Mesendoderm (in vitro differentiated cells): ENCODE measurements at regions not wholly inside any gene's neighbourhood (a gene's known extent, or its start where the extent isn't known, plus 50 kb on each side); places are given as distances from the start of the nearest gene placed in this dataset.
A peak's percentile ranks its signal among the peaks of the same experiment; 100 is the strongest.

Experiments used
- DNase-seq: peaks from one replicate; pipeline ENCODE4 v3.0.0; 2013
- H2AK5ac ChIP-seq: 2 replicates; pipeline ENCODE4 v1.6.1; 2013; ENCODE audit warnings: low read length, inconsistent platforms
- H2BK120ac ChIP-seq: 2 replicates; pipeline ENCODE4 v1.6.1; 2013; ENCODE audit warnings: low read depth, mild to moderate bottlenecking, low read length, moderate library complexity, mixed read lengths
- H2BK15ac ChIP-seq: replicated peaks from 2 replicates; pipeline ENCODE4 v1.6.1; 2013; ENCODE audit warnings: low read depth, mild to moderate bottlenecking, moderate library complexity
- H2BK5ac ChIP-seq: 2 replicates; pipeline ENCODE4 v1.6.1; 2013; ENCODE audit warnings: low read length, inconsistent platforms
- H3K18ac ChIP-seq: 2 replicates; pipeline ENCODE4 v1.6.1; 2013; ENCODE audit warnings: mild to moderate bottlenecking, low read length, mixed read lengths
- H3K23ac ChIP-seq: one replicate; pipeline ENCODE4 v1.6.1; 2013; ENCODE audit warnings: low read length
- H3K27ac ChIP-seq: 2 replicates; pipeline ENCODE4 v1.5.1; 2013; ENCODE audit warnings: low read depth, mild to moderate bottlenecking, inconsistent platforms, low read length, moderate library complexity
- H3K27me3 ChIP-seq: 2 replicates; pipeline ENCODE4 v1.6.1; 2013; ENCODE audit warnings: low read length, control low read depth, mild to moderate bottlenecking, inconsistent platforms; ENCODE audit not compliant: insufficient read depth, poor library complexity
- H3K36me3 ChIP-seq: 2 replicates; pipeline ENCODE4 v1.6.1; 2013; ENCODE audit warnings: low read length, inconsistent platforms; ENCODE audit not compliant: control insufficient read depth, insufficient read depth
- H3K4ac ChIP-seq: one replicate; pipeline ENCODE4 v1.6.1; 2013; ENCODE audit warnings: low read depth, mild to moderate bottlenecking, low read length, moderate library complexity
- H3K4me1 ChIP-seq: 2 replicates; pipeline ENCODE4 v1.6.1; 2013; ENCODE audit warnings: low read depth, low read length, inconsistent platforms; ENCODE audit not compliant: control insufficient read depth
- H3K4me2 ChIP-seq: 2 replicates; pipeline ENCODE4 v1.6.1; 2013; ENCODE audit warnings: low read length
- H3K4me3 ChIP-seq: 2 replicates; pipeline ENCODE4 v1.5.1; 2013; ENCODE audit warnings: mild to moderate bottlenecking, low read length
- H3K56ac ChIP-seq: one replicate; pipeline ENCODE4 v1.6.1; 2013; ENCODE audit warnings: low read length
- H3K79me1 ChIP-seq: 2 replicates; pipeline ENCODE4 v1.6.1; 2013; ENCODE audit warnings: low read length, inconsistent platforms
- H3K79me2 ChIP-seq: 2 replicates; pipeline ENCODE4 v1.6.1; 2013; ENCODE audit warnings: mild to moderate bottlenecking, low read length; ENCODE audit not compliant: control insufficient read depth, insufficient read depth
- H3K9ac ChIP-seq: 2 replicates; pipeline ENCODE4 v1.6.1; 2013; ENCODE audit warnings: low read length, inconsistent platforms
- H4K5ac ChIP-seq: one replicate; pipeline ENCODE4 v1.6.1; 2013; ENCODE audit warnings: low read length
- H4K8ac ChIP-seq: one replicate; pipeline ENCODE4 v1.6.1; 2013; ENCODE audit warnings: low read depth, mild to moderate bottlenecking, control low read depth, low read length, moderate library complexity
- WGBS: extraction: QIAGEN DNeasy Blood & Tissue Kit; methylation state at CpG from one replicate; pipeline ENCODE4 v1.1.7; 2013; ENCODE audit warnings: low lambda C conversion rate, missing lambda C conversion rate; ENCODE audit not compliant: insufficient coverage; ENCODE audit errors: extremely low coverage; 5-methylcytosine and 5-hydroxymethylcytosine counted together

DNA sequence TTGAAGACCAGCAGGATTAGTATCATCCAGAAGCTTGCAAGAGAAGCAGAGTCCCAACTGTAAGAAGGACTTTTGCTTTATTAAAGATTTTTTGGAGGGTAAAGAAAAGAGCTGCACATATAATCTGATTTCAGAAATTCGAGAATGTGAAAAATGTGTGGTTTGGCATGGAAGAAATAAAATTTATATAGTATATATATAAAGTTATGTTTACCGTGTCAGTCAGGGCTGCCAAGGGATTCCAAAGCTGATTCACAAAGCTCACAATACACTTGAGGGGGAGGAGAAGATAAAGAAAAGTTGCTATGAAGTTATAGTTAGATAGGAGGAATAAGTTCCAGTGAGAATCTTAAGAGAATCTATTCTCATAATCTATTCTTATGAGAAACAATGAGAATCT is 231.8 kb upstream of the CACNA2D1 start:
- no peak overlapping the region for H3K23ac ChIP-seq
- H3K27ac ChIP-seq: no peak overlapping the region
- 93% methylated on average over 2 of the region's 2 CpGs for WGBS
- H3K27me3 ChIP-seq: no peaks in the 10 kb centered on the region
- no peaks in the 10 kb centered on the region for H3K79me1 ChIP-seq
- H3K18ac ChIP-seq: no peak overlapping the region
- DNase-seq: no peak
- no peak overlapping the region for H2BK120ac ChIP-seq
- no peak overlapping the region for H2AK5ac ChIP-seq
- H3K9ac ChIP-seq: no peak overlapping the region
- H3K79me2 ChIP-seq: no peaks in the 10 kb centered on the region
- no peaks in the 10 kb centered on the region for H3K36me3 ChIP-seq
- H3K4me3 ChIP-seq: no peak overlapping the region
- no peak overlapping the region for H3K4ac ChIP-seq
- no peak overlapping the region for H2BK5ac ChIP-seq
- H4K5ac ChIP-seq: no peak overlapping the region
- no peaks in the 10 kb centered on the region for H3K4me1 ChIP-seq
- no peak overlapping the region for H4K8ac ChIP-seq
- no peak overlapping the region for H3K4me2 ChIP-seq
- no peak overlapping the region for H2BK15ac ChIP-seq
- no peak overlapping the region for H3K56ac ChIP-seq

- Histone ChIP-seq H3K4me2 (no peak overlapping the region), H3K4ac (no peak overlapping the region), H3K4me1 (no peaks in the 10 kb centered on the region), H2BK15ac (no peak overlapping the region), H3K18ac (no peak overlapping the region), H3K79me2 (no peaks in the 10 kb centered on the region), H3K36me3 (no peaks in the 10 kb centered on the region), H3K4me3 (no peak overlapping the region), H3K27ac (no peak overlapping the region), H3K23ac (no peak overlapping the region), H2AK5ac (no peak overlapping the region), H3K79me1 (no peaks in the 10 kb centered on the region), H2BK5ac (no peak overlapping the region), H3K56ac (no peak overlapping the region), H4K8ac (no peak overlapping the region), H3K27me3 (no peaks in the 10 kb centered on the region), H2BK120ac (no peak overlapping the region), H3K9ac (no peak overlapping the region), H4K5ac (no peak overlapping the region)
- no peak for DNase-seq
- WGBS: no CpG with 5 or more reads among the region's 1 CpG
Measured at GRCh38 chr7:82674268-82674667, 230.7 kb upstream of the CACNA2D1 start.

- Histone ChIP-seq H3K4me1 (no peaks in the 10 kb centered on the region), H2BK15ac (no peak overlapping the region), H3K18ac (no peak overlapping the region), H3K27ac (no peak overlapping the region), H3K79me1 (no peaks in the 10 kb centered on the region), H3K56ac (no peak overlapping the region), H3K27me3 (no peaks in the 10 kb centered on the region), H3K23ac (no peak overlapping the region), H3K4ac (no peak overlapping the region), H2BK5ac (no peak overlapping the region), H3K4me3 (no peak overlapping the region), H3K79me2 (no peaks in the 10 kb centered on the region), H3K9ac (no peak overlapping the region), H2BK120ac (no peak overlapping the region), H3K4me2 (no peak overlapping the region), H3K36me3 (no peaks in the 10 kb centered on the region), H2AK5ac (no peak overlapping the region), H4K5ac (no peak overlapping the region), H4K8ac (no peak overlapping the region)
- DNase-seq: no peak
- no CpG with 5 or more reads among the region's 2 CpGs for WGBS
Measured at GRCh38 chr7:82672078-82672477, 228.5 kb upstream of the CACNA2D1 start.

DNA sequence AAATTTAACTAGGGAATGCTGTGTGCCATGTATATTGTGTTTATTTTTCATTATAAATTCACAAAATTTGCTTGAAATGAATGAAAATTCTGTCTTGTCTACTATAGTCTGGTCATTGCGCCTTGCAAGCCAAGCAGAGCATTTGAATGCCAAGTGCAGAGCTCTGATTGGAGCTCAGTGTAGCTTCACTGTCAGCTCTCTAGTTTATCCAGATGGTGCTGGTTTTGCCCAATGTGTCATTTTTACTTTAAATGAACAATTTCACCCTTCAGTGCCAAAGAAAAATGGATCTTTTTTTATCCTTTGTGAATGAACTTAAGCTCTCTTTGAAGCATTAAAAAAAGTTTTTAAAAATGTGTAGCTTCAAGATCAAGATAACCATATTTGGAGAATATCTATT is 225.6 kb upstream of the CACNA2D1 start:
- H3K23ac ChIP-seq: no peak overlapping the region
- no peaks in the 10 kb centered on the region for H3K4me1 ChIP-seq
- no peak overlapping the region for H2BK15ac ChIP-seq
- H3K18ac ChIP-seq: no peak overlapping the region
- no peak overlapping the region for H2BK120ac ChIP-seq
- no CpG with 5 or more reads among the region's 1 CpG for WGBS
- no peak overlapping the region for H3K9ac ChIP-seq
- H3K27ac ChIP-seq: no peak overlapping the region
- no peaks in the 10 kb centered on the region for H3K36me3 ChIP-seq
- H3K79me1 ChIP-seq: no peaks in the 10 kb centered on the region
- H2BK5ac ChIP-seq: no peak overlapping the region
- H4K8ac ChIP-seq: no peak overlapping the region
- no peak overlapping the region for H3K4ac ChIP-seq
- no peak overlapping the region for H2AK5ac ChIP-seq
- no peak overlapping the region for H4K5ac ChIP-seq
- no peak overlapping the region for H3K4me3 ChIP-seq
- no peak overlapping the region for H3K4me2 ChIP-seq
- H3K56ac ChIP-seq: no peak overlapping the region
- H3K27me3 ChIP-seq: no peaks in the 10 kb centered on the region
- DNase-seq: no peak
- H3K79me2 ChIP-seq: no peaks in the 10 kb centered on the region

DNA sequence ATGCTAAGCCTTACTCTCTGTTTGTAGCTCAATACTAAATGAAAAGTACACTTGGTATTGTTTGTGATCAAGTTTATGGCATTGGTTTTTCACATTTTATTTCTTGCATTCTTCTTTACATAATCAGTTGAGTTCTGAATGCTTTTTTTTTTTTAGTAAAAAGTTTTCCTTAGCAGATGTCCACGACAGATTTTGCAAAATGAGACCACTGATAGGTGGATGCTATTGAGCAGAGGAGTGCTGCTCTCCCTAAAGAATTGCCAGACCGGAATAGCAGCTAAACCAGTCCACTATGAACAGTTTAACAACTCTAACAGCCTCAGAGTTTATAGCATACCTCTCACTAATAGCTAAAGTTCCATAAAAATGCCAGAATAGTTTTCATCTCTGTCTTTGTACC is 225.1 kb upstream of the CACNA2D1 start:
- no peak overlapping the region for H2AK5ac ChIP-seq
- H2BK15ac ChIP-seq: no peak overlapping the region
- no peak overlapping the region for H2BK120ac ChIP-seq
- no peak overlapping the region for H4K5ac ChIP-seq
- no peaks in the 10 kb centered on the region for H3K4me1 ChIP-seq
- no peak overlapping the region for H3K56ac ChIP-seq
- no peak overlapping the region for H3K4ac ChIP-seq
- H3K4me2 ChIP-seq: no peak overlapping the region
- no peaks in the 10 kb centered on the region for H3K27me3 ChIP-seq
- no peak overlapping the region for H3K18ac ChIP-seq
- H3K23ac ChIP-seq: no peak overlapping the region
- no peak overlapping the region for H3K9ac ChIP-seq
- no peak overlapping the region for H3K27ac ChIP-seq
- no peaks in the 10 kb centered on the region for H3K79me2 ChIP-seq
- no peak overlapping the region for H2BK5ac ChIP-seq
- WGBS: no CpG with 5 or more reads among the region's 2 CpGs
- no peak overlapping the region for H4K8ac ChIP-seq
- no peak for DNase-seq
- H3K4me3 ChIP-seq: no peak overlapping the region
- H3K36me3 ChIP-seq: no peaks in the 10 kb centered on the region
- H3K79me1 ChIP-seq: no peaks in the 10 kb centered on the region

DNA sequence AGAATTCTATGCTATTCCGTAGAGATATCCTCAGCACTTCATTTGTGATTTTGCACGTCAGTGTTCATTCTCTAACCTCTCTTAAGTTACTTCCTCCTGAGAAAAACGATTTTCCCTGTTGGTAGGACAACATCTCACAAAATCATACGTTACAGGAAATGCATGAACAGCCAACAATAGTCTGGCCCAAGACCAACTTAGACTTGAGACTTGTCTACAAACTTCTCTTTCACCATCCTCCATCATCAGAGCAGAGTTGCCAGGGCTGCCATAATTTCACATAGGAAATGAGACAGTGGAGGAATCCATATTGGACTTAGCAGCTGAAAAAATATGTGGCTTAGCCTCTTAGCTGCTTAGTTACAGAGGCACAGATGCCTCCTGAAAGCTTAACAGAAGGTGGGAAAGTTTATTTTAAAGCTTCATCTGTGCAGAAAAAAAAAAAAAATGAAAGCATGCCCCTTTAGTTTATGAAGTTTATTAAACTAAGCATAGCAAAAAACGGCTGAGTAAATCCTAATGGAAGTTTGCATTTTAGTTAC is 222.5 kb upstream of the CACNA2D1 start:
- no CpG with 5 or more reads among the region's 5 CpGs for WGBS
- Histone ChIP-seq H2BK5ac (no peak overlapping the region), H3K56ac (no peak overlapping the region), H4K8ac (no peak overlapping the region), H3K79me1 (no peaks in the 10 kb centered on the region), H3K4me1 (no peaks in the 10 kb centered on the region), H3K23ac (no peak overlapping the region), H3K4me2 (no peak overlapping the region), H3K9ac (no peak overlapping the region), H3K4ac (no peak overlapping the region), H3K79me2 (no peaks in the 10 kb centered on the region), H3K36me3 (no peaks in the 10 kb centered on the region), H2BK15ac (no peak overlapping the region), H3K27me3 (no peaks in the 10 kb centered on the region), H3K27ac (no peak overlapping the region), H3K18ac (peak overlapping the region; percentile 39), H3K4me3 (no peak overlapping the region), H2AK5ac (no peak overlapping the region), H4K5ac (no peak overlapping the region), H2BK120ac (no peak overlapping the region)
- no peak for DNase-seq
